HG03460 (cell line): ENCODE measurements at regions not wholly inside any gene's neighbourhood (a gene's known extent, or its start where the extent isn't known, plus 50 kb on each side); places are given as distances from the start of the nearest gene placed in this dataset.

Experiments
- ATAC-seq: cut with Tn5 transposase; IDR thresholded peaks from one replicate; pipeline ENCODE4 v1.9.1; 2021; ENCODE audit not compliant: unreplicated experiment

DNA sequence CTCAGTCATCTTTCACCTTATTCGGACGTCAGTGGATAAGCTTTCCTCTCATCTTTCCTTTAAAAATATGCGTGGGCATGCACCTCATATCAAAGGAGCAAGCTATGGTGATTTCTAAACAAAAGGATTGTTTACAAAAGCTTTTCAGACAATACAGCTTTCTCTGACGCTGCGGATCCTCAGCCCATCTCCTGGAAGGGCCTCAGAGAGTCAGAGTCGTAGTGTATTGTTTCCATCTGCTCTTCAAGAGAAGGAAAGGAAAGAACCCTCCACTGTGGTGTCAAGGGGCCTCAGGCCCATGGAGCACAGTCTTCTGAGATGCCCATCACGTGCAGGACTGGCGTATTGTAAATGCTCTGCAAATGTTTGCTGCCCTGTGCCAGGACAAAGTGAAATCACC, 163.4 kb upstream of the MAP1B start:
- no peak for ATAC-seq

DNA sequence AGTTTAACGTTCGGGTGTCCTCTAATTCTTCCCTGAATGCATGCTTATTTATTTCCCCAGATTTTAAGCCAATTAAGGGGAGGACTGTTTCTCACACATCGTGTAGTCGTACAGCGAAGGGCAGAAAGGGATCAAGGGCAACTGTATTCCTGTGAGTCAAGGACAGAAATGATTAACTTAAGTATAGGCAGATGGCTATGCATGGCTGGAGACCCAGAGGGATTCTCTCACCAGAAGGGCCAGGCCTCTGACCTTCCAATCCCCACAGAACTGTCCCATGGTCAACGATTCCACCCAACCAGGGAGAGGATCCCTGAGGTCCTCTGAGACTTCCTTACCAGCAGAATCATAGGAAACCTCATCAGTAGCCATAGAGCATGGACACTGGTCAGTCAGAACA, 161.8 kb upstream of the MAP1B start:
- ATAC-seq: no peak

- ATAC-seq: no peak
Measured at GRCh38 chr5:71946343-71947030, 160.8 kb upstream of the MAP1B start.

GRCh38 chr5:71948206-71948605, 159.1 kb upstream of the MAP1B start:
- no peak for ATAC-seq

DNA sequence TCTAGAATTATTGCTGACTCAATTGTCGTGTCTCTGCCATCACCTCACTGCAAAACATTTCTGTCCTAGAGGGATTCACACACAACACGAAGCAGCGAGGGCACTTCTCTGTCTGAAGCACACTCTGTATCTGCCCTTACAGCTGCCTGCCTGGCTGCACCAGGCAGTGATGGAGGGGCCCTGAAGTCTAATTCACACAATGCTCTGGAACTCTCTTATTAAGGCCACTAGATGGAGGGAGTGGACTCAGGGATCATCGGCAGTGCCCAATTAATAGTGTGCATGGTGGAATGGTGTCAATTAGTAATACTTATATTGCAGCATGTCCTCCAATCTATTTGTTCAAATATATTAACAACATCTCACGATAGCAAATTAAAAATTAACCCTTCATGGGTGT, 157.5 kb upstream of the MAP1B start:
- ATAC-seq: no peak

- ATAC-seq: no peak
Measured at GRCh38 chr5:71953866-71954265, 153.4 kb upstream of the MAP1B start.

GRCh38 chr5:71954329-71954728, 152.9 kb upstream of the MAP1B start:
- ATAC-seq: no peak

GRCh38 chr5:71955723-71956122, 151.6 kb upstream of the MAP1B start:
- no peak for ATAC-seq

- no peak for ATAC-seq
Measured at GRCh38 chr5:71957292-71957898, 149.9 kb upstream of the MAP1B start.

GRCh38 chr5:71960195-71960594, 147.1 kb upstream of the MAP1B start:
- ATAC-seq: no peak

DNA sequence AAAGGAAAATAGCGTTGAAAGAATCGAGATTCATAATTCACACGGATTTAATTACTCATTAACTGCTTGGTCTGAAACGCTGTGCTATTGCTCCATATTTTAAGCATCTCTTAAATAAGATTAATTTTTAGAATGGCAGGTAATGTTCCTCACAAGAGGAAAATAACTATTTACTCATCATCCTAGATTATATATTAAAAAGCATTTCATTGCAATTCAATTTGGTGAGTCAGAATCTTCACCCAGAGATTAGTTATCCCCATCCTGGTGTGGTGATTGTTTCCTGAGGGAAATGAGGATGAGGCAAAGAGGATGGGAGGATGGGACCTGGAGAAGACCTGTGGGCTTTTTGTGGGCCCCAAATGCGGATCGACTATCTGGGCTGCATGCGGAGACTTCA, 145.5 kb upstream of the MAP1B start:
- no peak for ATAC-seq

DNA sequence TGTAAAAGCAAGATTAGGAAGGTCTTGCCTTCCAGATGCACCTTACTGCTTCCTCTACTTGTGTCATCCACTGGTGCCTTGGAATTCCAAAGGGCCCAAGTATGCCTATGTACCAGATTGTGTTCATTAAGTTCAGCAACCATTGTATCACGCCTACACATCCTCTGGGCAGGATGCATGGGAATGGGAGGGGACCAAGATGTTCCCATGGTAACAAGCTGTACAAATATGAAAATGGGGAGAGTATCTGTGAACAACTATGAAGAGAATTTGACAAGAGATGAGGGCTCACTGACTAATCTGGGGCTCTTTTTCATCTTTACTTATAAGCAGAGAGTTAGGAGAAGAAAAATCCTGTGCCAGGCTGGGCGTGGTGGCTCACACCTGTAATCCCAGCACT, 137.8 kb upstream of the MAP1B start:
- no peak for ATAC-seq

DNA sequence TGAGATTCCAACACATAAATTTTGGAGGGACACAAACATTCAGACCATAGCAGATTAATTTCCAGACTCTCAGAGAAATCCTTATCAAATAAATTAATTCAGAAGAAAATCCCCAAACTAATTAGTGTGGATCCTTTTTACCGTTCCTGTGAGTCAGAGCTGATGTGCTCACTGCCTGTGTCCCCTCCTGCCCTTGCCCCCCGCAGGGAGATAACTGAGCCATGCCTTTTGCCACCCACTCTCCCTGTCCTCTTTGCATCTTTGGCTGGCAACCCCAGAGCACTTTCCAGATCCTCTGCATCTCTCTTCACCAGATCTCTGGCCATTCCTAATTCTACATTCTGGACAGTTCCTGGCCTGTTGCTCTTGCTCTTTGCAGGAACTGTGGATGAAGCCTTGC, 135.4 kb upstream of the MAP1B start:
- no peak for ATAC-seq

DNA sequence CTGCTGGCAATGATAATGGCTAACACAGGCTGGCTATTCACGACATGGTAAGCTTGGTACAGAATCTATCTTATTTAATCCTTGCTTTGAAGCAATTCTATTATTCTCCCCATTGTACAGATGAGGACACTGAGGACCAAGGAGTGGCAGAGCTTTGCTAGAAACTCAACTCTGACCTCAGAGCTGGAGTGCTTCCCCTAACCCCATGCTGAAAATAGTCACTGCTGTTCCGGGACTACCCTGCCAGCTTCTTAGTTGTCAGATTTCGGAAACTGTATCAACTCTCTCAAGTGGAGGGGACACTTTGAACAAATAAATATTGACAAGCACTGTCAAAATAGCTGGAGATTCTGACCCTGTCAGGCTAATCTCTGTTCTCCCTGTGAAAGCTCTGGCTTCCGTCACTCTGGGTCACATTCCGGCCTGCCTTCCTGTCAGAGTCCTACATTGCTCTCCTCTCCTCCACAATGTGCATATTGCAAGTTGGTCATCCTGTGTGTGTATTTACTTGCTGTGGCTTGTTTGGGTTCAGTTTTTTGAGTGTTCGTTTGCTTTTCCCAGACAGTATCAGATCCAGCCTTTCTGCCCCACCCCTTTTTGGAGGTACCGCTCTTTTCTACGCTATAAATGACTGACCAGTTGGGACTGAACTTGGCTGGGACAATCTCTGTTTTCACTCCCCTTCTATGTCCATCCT, 134.3 kb upstream of the MAP1B start:
- ATAC-seq: no peak

GRCh38 chr5:71973563-71973962, 133.7 kb upstream of the MAP1B start:
- no peak for ATAC-seq

DNA sequence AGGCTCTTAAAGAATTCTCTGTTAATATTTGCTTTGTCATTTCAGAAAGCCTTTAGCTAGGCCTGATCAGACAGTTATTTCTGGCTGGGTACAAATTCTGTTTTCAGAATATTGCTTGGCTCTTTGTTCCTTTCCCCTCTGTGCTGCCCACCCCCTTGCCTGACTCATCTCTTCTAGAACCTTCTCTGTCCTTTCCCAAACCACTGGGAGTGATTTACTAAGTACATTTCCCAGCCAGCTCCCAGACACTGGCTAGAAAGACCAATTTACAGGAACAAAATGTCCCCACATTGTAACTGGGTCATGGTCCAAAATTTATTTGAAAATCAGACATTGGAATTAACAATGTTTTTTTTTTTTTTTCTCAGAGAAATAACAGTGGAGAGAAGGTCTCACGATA, 133.1 kb upstream of the MAP1B start:
- no peak for ATAC-seq

- no peak for ATAC-seq
Measured at GRCh38 chr5:71974622-71975021, 132.7 kb upstream of the MAP1B start.

GRCh38 chr5:71976449-71976848, 130.8 kb upstream of the MAP1B start:
- no peak for ATAC-seq

DNA sequence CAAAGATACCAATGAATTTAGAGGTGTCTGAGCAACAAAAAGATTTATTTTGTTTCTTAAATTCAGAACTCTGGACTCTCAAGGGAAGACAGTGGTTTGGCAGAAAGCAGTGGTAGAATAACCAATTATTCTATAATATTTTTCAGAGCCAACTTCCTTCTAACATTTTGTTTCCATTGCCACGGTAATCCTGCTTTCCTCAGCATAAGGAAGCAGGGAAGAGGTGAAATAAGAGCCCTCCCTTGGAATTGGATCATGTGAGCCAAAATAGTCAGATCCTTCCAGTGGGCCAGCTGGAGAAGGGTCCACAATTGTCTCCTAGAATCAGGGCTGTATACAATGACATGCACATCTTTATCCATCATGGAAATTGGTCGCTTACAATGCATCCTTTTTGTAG, 130.0 kb upstream of the MAP1B start:
- ATAC-seq: no peak

- no peak for ATAC-seq
Measured at GRCh38 chr5:71978216-71978615, 129.1 kb upstream of the MAP1B start.

GRCh38 chr5:71982717-71983395, 124.4 kb upstream of the MAP1B start:
- ATAC-seq: no peak

GRCh38 chr5:71986101-71986500, 121.2 kb upstream of the MAP1B start:
- no peak for ATAC-seq
